ENCODE measurements at regions not wholly inside any gene's neighbourhood (a gene's known extent, or its start where the extent isn't known, plus 50 kb on each side); places are given as distances from the start of the nearest gene placed in this dataset.

DNA sequence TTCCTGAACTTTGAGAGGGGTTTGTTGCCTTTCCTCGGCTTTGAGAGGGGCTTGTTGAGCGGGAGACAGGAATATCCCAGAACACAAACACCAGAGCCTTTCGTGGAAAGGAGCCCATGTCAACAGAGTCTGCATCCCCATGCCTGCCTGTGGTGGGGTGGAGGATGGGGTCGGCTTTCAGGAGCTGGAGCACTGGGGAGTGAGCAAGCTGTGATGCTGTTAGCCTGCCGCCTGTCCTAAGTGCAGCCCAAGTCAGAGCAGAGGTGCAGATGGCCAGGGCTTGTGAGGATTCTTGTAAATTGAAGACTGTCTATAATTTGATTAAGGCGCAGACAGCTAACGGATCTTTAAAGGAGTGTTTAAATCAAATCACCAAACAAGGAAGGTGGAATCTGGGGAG, 103.3 kb upstream of the ANK2 start:
- TF ChIP-seq, protein P1, sequence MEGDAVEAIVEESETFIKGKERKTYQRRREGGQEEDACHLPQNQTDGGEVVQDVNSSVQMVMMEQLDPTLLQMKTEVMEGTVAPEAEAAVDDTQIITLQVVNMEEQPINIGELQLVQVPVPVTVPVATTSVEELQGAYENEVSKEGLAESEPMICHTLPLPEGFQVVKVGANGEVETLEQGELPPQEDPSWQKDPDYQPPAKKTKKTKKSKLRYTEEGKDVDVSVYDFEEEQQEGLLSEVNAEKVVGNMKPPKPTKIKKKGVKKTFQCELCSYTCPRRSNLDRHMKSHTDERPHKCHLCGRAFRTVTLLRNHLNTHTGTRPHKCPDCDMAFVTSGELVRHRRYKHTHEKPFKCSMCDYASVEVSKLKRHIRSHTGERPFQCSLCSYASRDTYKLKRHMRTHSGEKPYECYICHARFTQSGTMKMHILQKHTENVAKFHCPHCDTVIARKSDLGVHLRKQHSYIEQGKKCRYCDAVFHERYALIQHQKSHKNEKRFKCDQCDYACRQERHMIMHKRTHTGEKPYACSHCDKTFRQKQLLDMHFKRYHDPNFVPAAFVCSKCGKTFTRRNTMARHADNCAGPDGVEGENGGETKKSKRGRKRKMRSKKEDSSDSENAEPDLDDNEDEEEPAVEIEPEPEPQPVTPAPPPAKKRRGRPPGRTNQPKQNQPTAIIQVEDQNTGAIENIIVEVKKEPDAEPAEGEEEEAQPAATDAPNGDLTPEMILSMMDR (IDR thresholded peaks at IDR 0.05; ENCODE audit: poor library complexity, severe bottlenecking) = no peak
- TF ChIP-seq RAD21 (conservative IDR thresholded peaks at IDR 0.05) (no peak), POLR2AphosphoS5 (IDR thresholded peaks at IDR 0.05) (no peak), EZH2 (IDR thresholded peaks at IDR 0.05; ENCODE audit: borderline replicate concordance, insufficient read depth, low read length, poor library complexity, severe bottlenecking) (no peak), REST (IDR thresholded peaks at IDR 0.05; ENCODE audit: borderline replicate concordance) (no peak), SMC3 (conservative IDR thresholded peaks at IDR 0.05; ENCODE audit: poor library complexity) (no peak)

Data from neural cell (in vitro differentiated cells).